Mesendoderm (in vitro differentiated cells): ENCODE measurements at regions not wholly inside any gene's neighbourhood (a gene's known extent, or its start where the extent isn't known, plus 50 kb on each side); places are given as distances from the start of the nearest gene placed in this dataset.
"Not testable (repeated sequence)": the region's sequence is repeated elsewhere in the genome, so short reads cannot be mapped to it uniquely, and the experiment has no call there.

Source experiments
- DNase-seq: peaks from one replicate; pipeline ENCODE4 v3.0.0; 2013
- H2AK5ac ChIP-seq: 2 replicates; pipeline ENCODE4 v1.6.1; 2013; ENCODE audit warnings: low read length, inconsistent platforms
- H2BK120ac ChIP-seq: 2 replicates; pipeline ENCODE4 v1.6.1; 2013; ENCODE audit warnings: low read depth, mild to moderate bottlenecking, low read length, moderate library complexity, mixed read lengths
- H2BK15ac ChIP-seq: replicated peaks from 2 replicates; pipeline ENCODE4 v1.6.1; 2013; ENCODE audit warnings: low read depth, mild to moderate bottlenecking, moderate library complexity
- H2BK5ac ChIP-seq: 2 replicates; pipeline ENCODE4 v1.6.1; 2013; ENCODE audit warnings: low read length, inconsistent platforms
- H3K18ac ChIP-seq: 2 replicates; pipeline ENCODE4 v1.6.1; 2013; ENCODE audit warnings: mild to moderate bottlenecking, low read length, mixed read lengths
- H3K23ac ChIP-seq: one replicate; pipeline ENCODE4 v1.6.1; 2013; ENCODE audit warnings: low read length
- H3K27ac ChIP-seq: 2 replicates; pipeline ENCODE4 v1.5.1; 2013; ENCODE audit warnings: low read depth, mild to moderate bottlenecking, inconsistent platforms, low read length, moderate library complexity
- H3K27me3 ChIP-seq: 2 replicates; pipeline ENCODE4 v1.6.1; 2013; ENCODE audit warnings: low read length, control low read depth, mild to moderate bottlenecking, inconsistent platforms; ENCODE audit not compliant: insufficient read depth, poor library complexity
- H3K36me3 ChIP-seq: 2 replicates; pipeline ENCODE4 v1.6.1; 2013; ENCODE audit warnings: low read length, inconsistent platforms; ENCODE audit not compliant: control insufficient read depth, insufficient read depth
- H3K4ac ChIP-seq: one replicate; pipeline ENCODE4 v1.6.1; 2013; ENCODE audit warnings: low read depth, mild to moderate bottlenecking, low read length, moderate library complexity
- H3K4me1 ChIP-seq: 2 replicates; pipeline ENCODE4 v1.6.1; 2013; ENCODE audit warnings: low read depth, low read length, inconsistent platforms; ENCODE audit not compliant: control insufficient read depth
- H3K4me2 ChIP-seq: 2 replicates; pipeline ENCODE4 v1.6.1; 2013; ENCODE audit warnings: low read length
- H3K4me3 ChIP-seq: 2 replicates; pipeline ENCODE4 v1.5.1; 2013; ENCODE audit warnings: mild to moderate bottlenecking, low read length
- H3K56ac ChIP-seq: one replicate; pipeline ENCODE4 v1.6.1; 2013; ENCODE audit warnings: low read length
- H3K79me1 ChIP-seq: 2 replicates; pipeline ENCODE4 v1.6.1; 2013; ENCODE audit warnings: low read length, inconsistent platforms
- H3K79me2 ChIP-seq: 2 replicates; pipeline ENCODE4 v1.6.1; 2013; ENCODE audit warnings: mild to moderate bottlenecking, low read length; ENCODE audit not compliant: control insufficient read depth, insufficient read depth
- H3K9ac ChIP-seq: 2 replicates; pipeline ENCODE4 v1.6.1; 2013; ENCODE audit warnings: low read length, inconsistent platforms
- H4K5ac ChIP-seq: one replicate; pipeline ENCODE4 v1.6.1; 2013; ENCODE audit warnings: low read length
- H4K8ac ChIP-seq: one replicate; pipeline ENCODE4 v1.6.1; 2013; ENCODE audit warnings: low read depth, mild to moderate bottlenecking, control low read depth, low read length, moderate library complexity
- WGBS: extraction: QIAGEN DNeasy Blood & Tissue Kit; methylation state at CpG from one replicate; pipeline ENCODE4 v1.1.7; 2013; ENCODE audit warnings: low lambda C conversion rate, missing lambda C conversion rate; ENCODE audit not compliant: insufficient coverage; ENCODE audit errors: extremely low coverage; 5-methylcytosine and 5-hydroxymethylcytosine counted together

DNA sequence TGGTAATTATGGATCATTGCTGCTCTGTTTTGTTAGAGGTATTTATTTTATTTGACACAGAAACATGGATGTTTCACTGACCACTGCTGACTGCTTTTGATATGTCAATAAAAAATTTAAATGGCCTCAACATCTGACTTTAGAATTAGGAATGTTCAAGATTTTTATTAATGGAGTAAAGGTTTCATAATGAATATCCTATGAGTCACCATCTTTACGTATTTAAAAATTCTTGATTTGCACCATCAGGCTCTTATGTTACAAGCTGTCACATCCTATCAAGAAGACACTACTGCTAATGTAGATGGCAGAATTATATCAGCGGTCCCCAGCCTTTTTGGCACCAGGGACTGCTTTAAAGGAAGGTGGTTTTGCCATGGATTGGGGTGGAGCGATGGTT lies 578.7 kb upstream of the NRP1 start:
- no peak overlapping the region for H2AK5ac ChIP-seq
- no peak for DNase-seq
- no peak overlapping the region for H4K8ac ChIP-seq
- no peaks in the 10 kb centered on the region for H3K27me3 ChIP-seq
- H3K4me3 ChIP-seq = no peak overlapping the region
- H3K4ac ChIP-seq = no peak overlapping the region
- no peak overlapping the region for H3K9ac ChIP-seq
- H2BK5ac ChIP-seq = no peak overlapping the region
- no peak overlapping the region for H2BK15ac ChIP-seq
- H3K18ac ChIP-seq = no peak overlapping the region
- H3K36me3 ChIP-seq = no peaks in the 10 kb centered on the region
- no peaks in the 10 kb centered on the region for H3K79me1 ChIP-seq
- H2BK120ac ChIP-seq = no peak overlapping the region
- no CpG with 5 or more reads among the region's 3 CpGs for WGBS
- H3K79me2 ChIP-seq = no peaks in the 10 kb centered on the region
- no peak overlapping the region for H3K4me2 ChIP-seq
- H4K5ac ChIP-seq = no peak overlapping the region
- no peaks in the 10 kb centered on the region for H3K4me1 ChIP-seq
- no peak overlapping the region for H3K27ac ChIP-seq
- H3K23ac ChIP-seq = no peak overlapping the region
- H3K56ac ChIP-seq = no peak overlapping the region

DNA sequence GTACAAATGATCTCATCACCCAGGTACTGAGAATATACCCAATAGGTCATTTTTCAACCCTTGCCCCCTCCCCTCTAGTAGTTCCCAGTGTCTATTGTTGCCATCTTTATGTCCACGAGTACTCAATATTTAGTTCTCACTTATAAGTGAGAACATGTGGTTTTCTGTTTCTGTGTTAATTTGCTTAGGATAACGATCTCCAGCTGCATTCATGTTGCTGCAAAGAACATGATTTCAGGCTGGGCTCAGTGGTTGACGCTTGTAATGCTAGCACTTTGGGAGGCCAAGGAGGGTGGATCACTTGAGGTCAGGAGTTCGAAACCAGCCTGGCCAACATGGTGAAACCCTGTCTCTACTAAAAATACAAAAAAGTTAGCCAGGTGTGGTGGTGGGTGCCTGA lies 575.0 kb upstream of the NRP1 start:
- H3K56ac ChIP-seq = not testable (repeated sequence)

DNA sequence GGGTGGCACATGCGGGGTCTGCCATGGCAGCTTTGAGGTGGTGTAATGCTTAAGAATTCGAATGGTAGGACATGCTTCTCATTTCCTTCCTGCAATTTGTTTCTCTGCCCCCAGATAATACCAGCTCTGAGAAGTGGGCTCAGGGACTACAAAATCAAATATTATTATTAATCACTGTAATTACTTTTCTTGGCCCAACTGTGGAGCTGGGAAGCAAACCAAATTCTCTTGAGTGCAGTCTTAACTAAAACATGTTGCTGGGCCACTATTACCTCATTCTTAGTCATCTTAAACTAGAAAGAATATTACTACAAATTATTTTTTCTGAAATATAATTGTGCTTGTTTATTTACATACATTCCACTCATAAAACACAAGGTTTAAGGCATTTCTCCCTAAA lies 566.7 kb upstream of the NRP1 start:
- no CpG with 5 or more reads among the region's 2 CpGs for WGBS
- no peak overlapping the region for H3K56ac ChIP-seq
- no peaks in the 10 kb centered on the region for H3K79me2 ChIP-seq
- no peaks in the 10 kb centered on the region for H3K79me1 ChIP-seq
- no peak overlapping the region for H3K18ac ChIP-seq
- no peak overlapping the region for H3K4ac ChIP-seq
- H3K4me2 ChIP-seq = no peak overlapping the region
- no peak overlapping the region for H3K27ac ChIP-seq
- H3K23ac ChIP-seq = no peak overlapping the region
- no peaks in the 10 kb centered on the region for H3K4me1 ChIP-seq
- H2AK5ac ChIP-seq = no peak overlapping the region
- H2BK120ac ChIP-seq = no peak overlapping the region
- H4K5ac ChIP-seq = no peak overlapping the region
- H3K9ac ChIP-seq = no peak overlapping the region
- DNase-seq = no peak
- H2BK15ac ChIP-seq = no peak overlapping the region
- H2BK5ac ChIP-seq = no peak overlapping the region
- no peaks in the 10 kb centered on the region for H3K27me3 ChIP-seq
- H3K36me3 ChIP-seq = no peaks in the 10 kb centered on the region
- H3K4me3 ChIP-seq = no peak overlapping the region
- no peak overlapping the region for H4K8ac ChIP-seq

More for the DNA sequence above, 575.0 kb upstream of the NRP1 start:
- H3K18ac ChIP-seq, H3K4ac ChIP-seq, H3K79me2 ChIP-seq, H4K5ac ChIP-seq, H3K36me3 ChIP-seq, H3K9ac ChIP-seq, H3K4me1 ChIP-seq, H2BK5ac ChIP-seq, H2BK120ac ChIP-seq, H4K8ac ChIP-seq, H3K4me2 ChIP-seq, H2BK15ac ChIP-seq, H3K27me3 ChIP-seq, H3K27ac ChIP-seq, H2AK5ac ChIP-seq, H3K4me3 ChIP-seq, H3K79me1 ChIP-seq, H3K23ac ChIP-seq, DNase-seq: not testable (repeated sequence)
- WGBS = no CpG with 5 or more reads among the region's 4 CpGs

DNA sequence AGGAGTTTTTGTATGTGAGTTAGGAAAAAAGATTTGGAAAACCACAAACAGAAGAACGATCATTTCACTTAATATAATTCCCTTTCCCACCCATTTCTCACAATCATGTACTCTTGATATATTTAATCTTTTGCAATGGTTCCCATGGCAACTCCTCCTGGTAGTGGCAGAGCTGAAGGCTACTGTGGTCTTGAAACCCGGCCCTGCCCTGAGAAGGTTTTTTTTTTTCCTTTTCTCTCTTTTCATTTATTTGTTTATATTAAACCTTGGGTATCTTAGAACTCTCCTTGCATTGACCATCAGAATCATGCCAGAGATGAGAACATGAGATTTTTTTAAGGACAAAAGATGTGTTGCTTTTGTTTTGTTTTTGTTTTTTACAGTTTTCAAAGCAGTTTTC lies 566.1 kb upstream of the NRP1 start:
- H2BK15ac ChIP-seq = no peak overlapping the region
- no peaks in the 10 kb centered on the region for H3K79me1 ChIP-seq
- H2AK5ac ChIP-seq = no peak overlapping the region
- WGBS = 100% methylated on average over 1 of the region's 2 CpGs
- H2BK120ac ChIP-seq = no peak overlapping the region
- H3K4ac ChIP-seq = no peak overlapping the region
- no peaks in the 10 kb centered on the region for H3K36me3 ChIP-seq
- no peak overlapping the region for H3K18ac ChIP-seq
- no peaks in the 10 kb centered on the region for H3K79me2 ChIP-seq
- no peak overlapping the region for H3K9ac ChIP-seq
- no peak overlapping the region for H3K23ac ChIP-seq
- no peak overlapping the region for H3K4me3 ChIP-seq
- no peaks in the 10 kb centered on the region for H3K27me3 ChIP-seq
- H4K5ac ChIP-seq = no peak overlapping the region
- no peak for DNase-seq
- H3K4me1 ChIP-seq = no peaks in the 10 kb centered on the region
- no peak overlapping the region for H4K8ac ChIP-seq
- no peak overlapping the region for H3K56ac ChIP-seq
- no peak overlapping the region for H3K27ac ChIP-seq
- no peak overlapping the region for H2BK5ac ChIP-seq
- no peak overlapping the region for H3K4me2 ChIP-seq

GRCh38 chr10:33899578-33900531 lies 565.4 kb upstream of the NRP1 start:
- no peaks in the 10 kb centered on the region for H3K27me3 ChIP-seq
- WGBS = no CpG with 5 or more reads among the region's 5 CpGs
- no peak overlapping the region for H3K27ac ChIP-seq
- no peak overlapping the region for H3K4me2 ChIP-seq
- no peak overlapping the region for H3K4ac ChIP-seq
- no peak overlapping the region for H2BK5ac ChIP-seq
- H3K4me3 ChIP-seq = no peak overlapping the region
- H3K79me1 ChIP-seq = no peaks in the 10 kb centered on the region
- no peak for DNase-seq
- H2BK120ac ChIP-seq = no peak overlapping the region
- no peaks in the 10 kb centered on the region for H3K36me3 ChIP-seq
- H3K9ac ChIP-seq = no peak overlapping the region
- H3K23ac ChIP-seq = no peak overlapping the region
- H4K8ac ChIP-seq = no peak overlapping the region
- H3K4me1 ChIP-seq = no peaks in the 10 kb centered on the region
- H3K79me2 ChIP-seq = no peaks in the 10 kb centered on the region
- no peak overlapping the region for H2BK15ac ChIP-seq
- no peak overlapping the region for H4K5ac ChIP-seq
- H3K18ac ChIP-seq = no peak overlapping the region
- H2AK5ac ChIP-seq = no peak overlapping the region
- no peak overlapping the region for H3K56ac ChIP-seq
